ENCODE measurements at regions not wholly inside any gene's neighbourhood (a gene's known extent, or its start where the extent isn't known, plus 50 kb on each side); places are given as distances from the start of the nearest gene placed in this dataset.

GRCh38 chr5:167453246-167454030, 838.0 kb upstream of the WWC1 start:
- DNase-seq (ENCODE audit: low read depth in 2 of 2), result no peak

- no peak for DNase-seq (ENCODE audit: low read depth in 2 of 2)
Measured at GRCh38 chr5:167458412-167458811, 833.0 kb upstream of the WWC1 start.

GRCh38 chr5:167460449-167461020, 830.9 kb upstream of the WWC1 start:
- DNase-seq (ENCODE audit: low read depth in 2 of 2), result no peak

DNA sequence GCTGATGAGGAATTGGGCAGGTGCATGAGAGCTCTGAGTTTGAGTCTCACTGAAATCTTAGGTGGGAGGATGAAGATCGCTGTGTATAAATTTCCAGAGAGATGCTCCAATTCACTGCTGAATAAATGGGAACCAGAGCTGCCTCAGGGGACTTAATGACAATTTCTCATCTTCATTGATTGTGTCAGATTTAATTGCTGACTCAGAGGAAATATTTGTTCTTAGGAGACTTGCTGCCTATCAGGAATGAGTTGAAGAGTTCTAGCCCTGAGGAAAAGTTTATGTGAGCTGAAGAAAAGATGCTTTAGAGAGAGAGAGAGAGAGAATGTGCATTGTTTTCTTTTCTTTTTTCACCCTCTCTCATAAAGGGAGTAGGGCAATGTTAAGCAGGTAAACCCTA, 827.5 kb upstream of the WWC1 start:
- DNase-seq (ENCODE audit: low read depth in 2 of 2), result no peak

- no peak for DNase-seq (ENCODE audit: low read depth in 2 of 2)
Measured at GRCh38 chr5:167466992-167467391, 824.5 kb upstream of the WWC1 start.

GRCh38 chr5:167472566-167473108, 818.8 kb upstream of the WWC1 start:
- no peak for DNase-seq (ENCODE audit: low read depth in 2 of 2)

- no peak for DNase-seq (ENCODE audit: low read depth in 2 of 2)
Measured at GRCh38 chr5:167478188-167478587, 813.3 kb upstream of the WWC1 start.

GRCh38 chr5:167479779-167480178, 811.7 kb upstream of the WWC1 start:
- DNase-seq (ENCODE audit: low read depth in 2 of 2), result no peak

GRCh38 chr5:167481345-167481744, 810.1 kb upstream of the WWC1 start:
- no peak for DNase-seq (ENCODE audit: low read depth in 2 of 2)

- no peak for DNase-seq (ENCODE audit: low read depth in 2 of 2)
Measured at GRCh38 chr5:167482555-167482954, 808.9 kb upstream of the WWC1 start.

DNA sequence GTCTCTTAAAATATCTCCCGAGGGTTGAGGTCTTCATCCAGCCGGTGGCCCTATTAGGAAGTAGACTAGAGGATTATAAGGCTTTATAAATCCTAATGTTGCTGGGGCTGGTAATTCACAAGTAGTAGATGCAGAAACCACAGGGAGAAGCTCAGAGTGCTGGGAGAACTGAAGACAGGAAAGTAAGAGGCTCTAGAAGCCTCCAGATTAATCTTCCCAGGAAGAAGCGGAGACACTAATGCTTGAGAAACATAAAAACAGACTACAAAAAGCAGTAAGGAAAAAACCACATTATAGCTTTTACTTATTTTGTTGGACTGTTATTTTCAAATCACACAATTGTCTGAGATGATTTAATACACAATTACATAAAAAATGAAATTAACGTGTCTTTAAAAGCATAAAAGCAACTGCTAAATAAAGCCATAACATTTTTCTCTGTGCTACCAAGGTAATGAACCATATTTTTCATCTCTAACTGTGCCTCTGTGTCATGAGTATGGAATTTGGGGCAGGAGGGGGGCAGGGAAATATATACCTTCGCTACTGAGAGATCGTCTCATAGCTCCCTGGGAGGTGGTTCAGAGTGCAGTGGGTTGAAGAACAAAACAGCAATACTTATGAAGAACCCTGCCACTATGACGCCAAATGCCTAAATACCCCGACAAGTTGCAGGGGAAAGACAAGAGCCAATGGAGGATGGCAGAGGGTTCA, 806.2 kb upstream of the WWC1 start:
- no peak for DNase-seq (ENCODE audit: low read depth in 2 of 2)

- DNase-seq (ENCODE audit: low read depth in 2 of 2), result no peak
Measured at GRCh38 chr5:167488371-167488770, 803.1 kb upstream of the WWC1 start.

DNA sequence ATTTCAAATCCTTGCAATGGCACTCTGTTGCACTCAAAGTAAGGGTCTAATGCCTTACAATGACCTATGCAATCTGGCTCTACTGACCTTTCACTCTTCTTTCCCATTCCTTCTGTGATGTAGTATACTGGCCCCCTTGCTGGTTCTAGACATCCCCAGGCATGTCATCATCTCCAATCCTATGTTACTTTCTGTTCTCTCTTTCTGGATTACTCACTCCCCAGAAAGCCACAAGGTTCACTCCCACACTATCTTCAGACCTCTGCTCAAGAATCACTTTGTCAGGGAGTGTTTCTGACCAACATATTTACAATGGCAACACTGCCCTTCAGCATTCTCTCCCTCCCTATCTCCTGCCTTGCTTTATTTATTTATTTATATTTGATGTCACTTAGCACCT, 802.2 kb upstream of the WWC1 start:
- DNase-seq (ENCODE audit: low read depth in 2 of 2), result no peak

DNA sequence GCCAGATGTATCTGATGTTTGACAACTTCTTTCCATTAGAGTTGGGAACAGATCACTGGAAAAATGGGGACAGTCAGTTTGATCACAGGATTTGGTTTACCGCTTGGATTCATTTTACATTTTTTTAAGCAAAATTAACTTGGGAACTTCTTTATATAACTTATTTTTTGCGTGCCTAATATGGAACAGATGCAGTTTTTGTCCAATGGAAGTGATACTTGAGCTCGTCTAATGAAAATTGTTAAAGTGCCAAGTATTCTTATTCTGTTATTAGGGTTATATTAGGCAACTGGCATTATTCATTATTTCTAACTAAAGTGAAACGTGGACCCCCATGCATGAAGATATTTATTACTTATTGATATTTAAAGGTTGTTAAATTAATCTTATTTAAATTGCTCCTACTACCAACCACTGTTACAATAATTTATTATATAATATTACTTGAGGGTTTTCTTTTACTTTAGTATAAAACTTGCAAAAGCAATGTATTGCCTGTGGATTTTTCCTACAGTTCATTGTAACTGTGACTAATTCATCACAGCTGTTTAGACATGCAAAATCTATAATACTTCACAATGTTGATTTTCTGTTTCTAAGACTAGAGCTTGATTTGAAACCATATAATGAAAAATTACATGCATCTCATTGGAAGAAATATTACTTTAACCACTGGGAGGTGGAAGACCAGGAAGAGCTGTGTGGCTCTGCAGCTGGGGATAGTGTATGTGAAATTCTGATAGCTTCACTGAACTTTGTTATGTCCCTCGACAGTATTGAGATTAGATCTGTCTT, 787.3 kb upstream of the WWC1 start:
- DNase-seq (ENCODE audit: low read depth in 2 of 2), result no peak

DNA sequence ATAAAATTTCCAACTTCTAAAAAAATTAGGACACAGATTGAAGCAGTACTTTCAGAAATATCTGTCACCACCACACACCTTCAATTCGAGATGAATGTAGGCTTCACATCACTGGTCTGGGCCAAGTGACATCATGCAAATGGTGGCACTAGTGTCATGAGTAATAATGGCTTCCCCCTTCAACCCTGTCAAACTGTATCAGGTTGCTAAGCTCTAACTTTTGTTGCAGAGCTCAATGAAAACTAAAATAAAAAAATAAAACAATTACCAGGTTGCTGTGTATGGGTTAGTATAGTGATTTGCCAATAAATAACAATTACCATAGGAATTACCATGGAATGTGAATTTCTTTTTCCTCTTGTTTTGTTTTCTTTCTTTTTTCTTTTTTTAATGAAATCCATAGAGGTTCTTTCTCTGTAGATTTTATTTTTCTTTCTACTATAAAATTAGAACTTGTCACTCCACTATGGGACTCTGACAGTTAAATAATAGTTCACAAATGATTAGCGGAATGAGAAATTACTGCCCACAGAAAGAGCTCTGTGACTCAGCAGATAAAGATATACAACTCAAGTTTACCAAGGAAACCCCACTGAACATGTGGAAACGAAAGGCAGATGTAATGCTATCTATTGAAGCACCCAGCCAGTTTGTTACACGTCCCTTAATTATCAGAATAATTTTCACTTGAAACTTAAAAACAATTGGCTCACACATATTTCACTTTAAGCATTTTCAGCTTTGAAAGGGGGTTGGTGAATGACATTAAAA, 783.8 kb upstream of the WWC1 start:
- DNase-seq (ENCODE audit: low read depth in 2 of 2), result no peak

DNA sequence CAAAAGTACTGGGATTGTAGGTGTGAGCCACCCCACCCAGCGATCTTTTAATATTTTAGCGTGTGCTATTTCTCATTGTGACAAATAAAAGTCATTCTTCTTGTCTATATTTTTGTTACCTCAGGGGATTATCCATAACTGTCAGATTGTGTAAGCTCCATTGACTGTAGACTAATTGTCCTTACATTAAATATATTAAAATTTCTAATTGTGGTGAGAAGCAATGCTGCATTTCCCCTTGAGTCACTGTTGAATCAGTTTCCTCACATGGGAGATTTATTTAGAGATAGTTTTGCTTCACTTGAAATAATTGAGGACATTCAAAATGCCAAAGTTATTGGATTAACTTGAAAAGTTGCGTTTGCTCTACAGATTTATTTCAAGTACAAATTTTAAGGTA, 782.4 kb upstream of the WWC1 start:
- DNase-seq (ENCODE audit: low read depth in 2 of 2), result no peak

DNA sequence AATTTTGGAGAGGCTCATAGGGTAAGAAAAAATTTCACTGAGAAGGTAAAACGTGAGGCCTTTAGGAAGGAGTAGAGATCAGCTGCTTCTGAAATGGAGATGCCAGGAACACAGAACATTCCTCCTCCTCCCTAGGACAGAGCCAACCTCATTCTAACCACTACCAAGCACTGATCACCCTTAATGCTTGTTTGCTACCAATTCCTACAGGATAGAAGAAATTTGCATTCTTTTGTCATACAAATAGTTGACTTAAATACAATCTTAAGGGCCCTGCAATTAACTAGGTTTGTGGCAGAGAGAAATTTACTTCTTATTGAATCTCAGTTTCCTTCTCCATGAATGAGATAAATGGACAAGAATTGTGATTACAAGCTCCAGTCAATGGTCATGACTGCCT, 780.2 kb upstream of the WWC1 start:
- DNase-seq (ENCODE audit: low read depth in 2 of 2), result no peak

DNA sequence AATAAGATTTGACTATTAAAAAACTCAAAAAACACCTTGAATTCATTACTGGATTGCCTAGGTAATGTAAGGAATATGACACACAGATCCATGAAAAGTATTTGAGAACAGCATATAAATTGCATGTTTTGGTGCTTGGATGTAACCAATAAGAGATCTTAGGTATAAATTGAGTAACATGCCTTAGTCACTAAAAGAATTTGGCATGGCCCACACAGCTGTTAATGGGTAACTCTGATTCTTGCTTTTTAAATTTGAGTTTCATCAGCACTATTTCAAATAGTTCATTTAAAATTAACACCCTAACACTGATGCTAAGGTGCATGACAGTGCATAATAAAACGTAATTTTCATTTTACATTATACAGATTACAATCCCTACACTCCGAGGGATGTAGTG, 779.3 kb upstream of the WWC1 start:
- DNase-seq (ENCODE audit: low read depth in 2 of 2), result no peak

DNA sequence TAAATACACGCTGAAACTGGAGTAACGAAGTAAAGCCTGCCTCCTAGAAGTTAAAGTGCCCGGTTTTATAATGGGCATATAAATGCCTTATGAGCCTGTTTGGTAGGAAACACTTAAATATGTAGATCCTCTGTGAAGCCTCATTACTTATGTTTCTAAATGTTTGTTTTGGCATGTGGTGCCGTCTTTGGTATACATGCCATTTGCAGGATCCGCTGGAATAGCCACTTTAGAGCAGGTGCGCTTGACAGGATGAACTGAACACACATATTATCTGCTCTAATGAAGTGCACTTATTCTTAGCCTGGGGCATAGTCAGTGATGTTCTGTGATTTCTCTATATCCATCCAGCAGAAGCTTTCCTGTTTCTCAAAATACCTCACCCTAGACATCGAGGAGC, 778.1 kb upstream of the WWC1 start:
- no peak for DNase-seq (ENCODE audit: low read depth in 2 of 2)

GRCh38 chr5:167514461-167514860, 777.0 kb upstream of the WWC1 start:
- DNase-seq (ENCODE audit: low read depth in 2 of 2), result no peak

- no peak for DNase-seq (ENCODE audit: low read depth in 2 of 2)
Measured at GRCh38 chr5:167525004-167525403, 766.4 kb upstream of the WWC1 start.

Measured in stimulated activated CD4-positive, alpha-beta T cell treated with anti-CD3 and anti-CD28 coated beads, Interleukin-1b, Interleukin-23, amount 100 ng/mL, for 4 hours (primary cell).